Islet precursor cell (in vitro differentiated cells): ENCODE measurements at regions not wholly inside any gene's neighbourhood (a gene's known extent, or its start where the extent isn't known, plus 50 kb on each side); places are given as distances from the start of the nearest gene placed in this dataset.

Source experiments
- DNase-seq: peaks from one replicate; pipeline ENCODE4 v3.0.0-alpha.2; 2018

DNA sequence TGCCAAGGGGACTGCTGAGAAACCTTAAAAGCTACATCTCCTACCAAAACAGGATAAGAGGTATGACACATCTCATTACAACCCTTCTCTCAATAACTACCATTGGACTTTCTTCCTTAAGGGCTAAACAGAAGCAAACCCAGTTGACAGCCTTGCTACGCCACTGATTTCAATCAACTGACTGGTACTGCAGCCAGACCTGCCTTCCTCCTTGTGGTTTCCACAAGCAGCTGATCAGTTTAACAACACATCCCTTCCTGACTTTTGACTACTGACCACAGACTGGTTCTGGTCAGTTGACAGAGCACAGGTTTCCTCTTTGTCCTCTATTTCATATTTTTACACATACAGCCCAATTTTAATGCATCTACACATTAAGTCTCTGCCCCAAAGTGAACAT, 108.8 kb downstream of the ADAMTS1 start:
- peak; percentile 77 for DNase-seq

DNA sequence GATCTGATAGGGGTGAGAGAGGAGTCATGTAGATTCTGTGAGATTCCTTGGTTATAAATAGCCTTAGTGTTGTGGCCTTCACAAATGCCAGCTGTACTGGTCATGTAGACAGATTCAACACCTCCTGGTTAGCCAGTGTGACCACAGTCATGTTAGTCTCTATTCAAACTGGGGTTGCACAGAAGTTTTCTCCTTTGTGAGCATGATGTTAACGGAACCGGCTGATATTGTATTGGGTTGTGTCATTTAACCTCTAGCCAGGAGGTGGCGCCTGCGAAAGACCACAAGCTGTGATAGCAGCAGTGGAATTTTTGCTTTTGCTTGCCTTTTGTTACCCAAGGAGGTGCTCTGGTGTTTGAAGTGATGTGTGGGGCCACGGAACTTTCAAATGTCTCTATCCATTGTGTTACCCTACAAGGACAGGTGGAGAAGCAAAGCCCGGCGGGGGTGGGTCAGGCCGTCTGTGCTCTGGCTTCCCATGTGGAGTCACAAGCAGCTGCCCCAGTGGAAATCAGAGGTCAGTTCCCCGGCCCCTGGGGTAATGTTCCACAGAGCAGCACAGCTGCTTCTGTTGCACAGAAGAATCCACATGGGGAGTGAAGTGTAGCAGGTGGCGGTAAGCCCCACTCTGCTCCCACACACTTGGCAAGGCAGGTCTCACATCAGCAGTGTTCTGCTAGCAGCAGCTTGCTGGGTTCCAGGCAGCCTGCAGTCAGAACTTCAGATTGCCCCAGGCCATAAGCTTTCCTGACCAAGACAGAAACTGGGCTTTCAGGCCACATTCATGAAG, 112.6 kb downstream of the ADAMTS1 start:
- DNase-seq: peak; percentile 69

DNA sequence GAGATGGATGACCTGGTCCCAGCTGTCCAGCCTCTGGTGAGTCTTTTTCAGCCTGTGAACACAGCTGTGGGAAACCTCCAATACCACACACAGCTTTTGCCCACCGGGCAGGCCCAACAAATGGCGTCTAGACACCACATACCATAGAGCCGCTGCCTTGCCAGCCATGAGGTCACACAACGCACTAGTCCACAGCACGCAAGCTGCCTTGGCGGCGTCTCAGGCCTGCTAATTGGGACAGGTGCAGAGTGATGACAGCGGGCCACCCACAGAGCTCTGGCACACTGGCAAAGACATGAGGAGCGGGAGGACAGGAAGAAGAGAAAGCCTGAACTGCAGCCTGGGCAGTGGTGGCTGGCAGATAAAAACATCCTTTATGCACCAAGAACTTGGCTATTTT, 125.5 kb downstream of the ADAMTS1 start:
- no peak for DNase-seq

DNA sequence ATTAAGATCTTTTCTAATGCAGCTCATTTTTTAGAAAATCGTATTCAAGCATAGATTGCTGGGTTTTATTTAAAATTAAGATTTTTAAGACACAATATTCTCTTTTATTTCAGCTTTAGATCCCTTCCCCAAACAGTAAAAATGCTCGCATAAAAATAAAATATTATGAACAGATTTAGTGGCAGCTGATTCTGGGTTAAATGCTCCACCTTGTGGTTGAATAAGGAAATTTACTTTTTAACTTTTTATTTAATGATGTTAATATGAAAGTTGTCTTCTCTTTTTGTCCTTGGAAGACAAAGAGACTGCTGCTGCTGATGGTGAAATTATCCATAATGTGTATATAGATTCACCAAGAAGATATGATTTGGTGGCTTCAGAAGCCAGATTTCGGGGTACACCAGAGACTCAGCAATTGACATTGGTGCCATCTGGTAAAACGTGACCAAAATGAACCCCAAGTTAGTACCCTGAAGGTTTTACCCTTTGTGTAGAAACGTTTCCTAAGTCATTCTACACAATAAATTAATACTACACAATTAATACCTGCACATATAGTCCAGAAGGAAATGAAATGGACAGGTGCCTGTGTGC, 128.0 kb downstream of the ADAMTS1 start:
- DNase-seq: no peak

DNA sequence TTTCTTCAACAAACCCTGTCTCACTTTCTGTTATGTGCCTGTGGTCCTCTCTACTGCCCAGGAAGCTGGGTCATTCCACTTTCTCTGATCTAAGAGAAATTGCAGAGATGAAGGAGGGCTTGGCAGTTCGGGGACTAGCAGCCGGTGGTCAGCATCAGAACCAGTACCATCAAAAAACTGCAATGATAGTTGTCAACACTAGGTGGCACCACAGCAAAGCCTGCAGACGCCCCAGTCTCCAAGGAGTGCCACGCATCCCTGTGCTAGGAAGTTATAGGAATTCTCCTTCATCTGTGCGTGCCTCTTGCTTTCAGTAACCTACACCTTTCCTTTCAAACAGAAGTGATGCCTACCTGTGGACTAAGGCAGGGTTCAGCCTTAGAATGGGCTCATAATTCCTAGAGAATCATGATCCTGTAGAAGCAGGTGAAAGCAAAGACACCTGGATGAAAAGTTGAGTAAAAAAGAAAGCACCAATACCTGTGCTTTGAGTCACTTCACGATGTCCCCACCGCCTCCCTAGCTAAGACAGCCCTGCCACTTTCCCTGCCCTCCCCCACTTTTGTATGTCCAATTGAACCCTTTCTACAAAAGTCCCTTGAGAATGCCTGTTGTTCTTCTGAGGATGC, 129.2 kb downstream of the ADAMTS1 start:
- peak; percentile 77 for DNase-seq

DNA sequence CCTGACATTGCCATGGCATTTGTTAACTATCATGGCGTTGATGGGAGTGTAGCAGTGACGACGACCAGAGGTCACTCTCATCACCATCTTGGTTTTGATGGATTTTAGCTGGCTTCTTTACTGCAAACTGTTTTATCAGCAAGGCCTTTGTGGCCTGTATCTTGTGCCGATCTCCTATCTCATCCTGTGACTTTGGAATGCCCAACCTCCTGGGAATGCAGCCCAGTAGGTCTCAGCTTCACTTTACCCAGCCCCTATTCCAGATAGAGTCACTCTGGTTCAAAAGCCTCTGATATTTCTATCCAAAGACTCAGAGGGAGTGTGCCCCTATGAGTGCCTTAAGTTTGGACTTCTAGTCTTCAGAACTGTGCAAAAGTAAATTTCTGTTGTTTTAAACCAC, 130.1 kb downstream of the ADAMTS1 start:
- peak; percentile 69 for DNase-seq

DNA sequence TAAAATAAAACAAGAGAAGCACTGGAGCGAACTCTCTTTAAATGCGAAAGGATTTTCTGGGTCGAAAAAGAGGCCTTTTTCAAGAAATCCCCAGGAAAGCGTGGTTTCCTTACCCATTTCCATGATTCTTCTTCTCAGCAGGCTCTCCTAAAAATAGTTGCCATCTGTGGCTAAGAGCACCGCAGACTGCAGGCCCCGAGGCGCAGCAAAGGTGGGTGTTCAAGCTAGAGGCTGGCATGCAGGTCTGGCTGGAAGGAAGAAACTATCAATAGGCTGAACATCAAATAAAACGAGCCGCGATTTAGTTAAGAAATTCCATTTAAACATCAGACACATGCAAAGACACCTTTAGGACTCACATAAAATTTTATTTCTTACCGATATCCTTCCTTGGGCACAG, 135.1 kb downstream of the ADAMTS1 start:
- DNase-seq: no peak

DNA sequence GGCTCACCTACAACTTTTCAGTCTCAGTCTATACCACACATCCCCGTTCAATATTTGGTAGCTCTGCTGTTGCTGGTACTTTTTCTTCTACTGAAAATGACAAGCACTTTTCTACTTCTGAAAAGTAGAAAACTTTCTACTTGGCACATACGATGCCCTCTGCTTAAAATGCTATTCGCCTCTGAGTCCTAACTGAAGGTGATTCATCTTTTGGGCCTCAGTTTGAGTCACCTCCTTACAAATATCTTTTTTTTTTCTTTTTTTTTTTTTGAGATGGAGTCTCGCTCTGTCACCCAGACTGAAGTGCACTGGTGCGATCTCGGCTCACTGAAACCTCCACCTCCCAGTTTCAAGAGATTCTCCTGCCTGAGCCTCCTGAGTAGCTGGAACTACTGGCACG, 136.0 kb upstream of the CYYR1 start:
- DNase-seq: no peak

DNA sequence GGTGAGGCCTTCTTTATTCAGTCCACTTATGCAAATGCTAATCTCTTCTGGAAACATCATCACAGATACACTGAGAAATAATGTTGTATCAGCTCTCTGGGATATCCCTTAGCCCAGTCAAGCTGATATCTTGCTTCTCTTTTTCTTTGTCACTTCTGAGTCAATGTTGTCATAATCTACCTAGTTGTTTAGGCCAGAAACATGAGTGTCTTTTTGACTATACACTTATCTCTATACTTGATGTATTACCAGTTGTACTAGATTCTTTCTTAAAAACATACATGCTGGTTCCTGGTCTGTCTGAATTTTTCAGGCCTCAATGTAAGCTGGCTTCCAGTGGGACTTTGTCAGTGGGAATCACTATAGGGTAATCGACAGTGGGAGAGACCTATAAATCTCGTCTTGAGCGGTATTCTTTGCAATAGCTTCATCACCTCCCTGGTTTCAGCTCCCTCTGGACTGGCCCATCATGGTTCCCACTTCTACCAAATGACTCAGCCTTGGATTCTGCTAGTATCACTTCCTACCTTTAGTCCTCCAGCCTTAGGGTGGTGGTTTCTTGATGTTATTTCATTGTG, 135.2 kb upstream of the CYYR1 start:
- no peak for DNase-seq

DNA sequence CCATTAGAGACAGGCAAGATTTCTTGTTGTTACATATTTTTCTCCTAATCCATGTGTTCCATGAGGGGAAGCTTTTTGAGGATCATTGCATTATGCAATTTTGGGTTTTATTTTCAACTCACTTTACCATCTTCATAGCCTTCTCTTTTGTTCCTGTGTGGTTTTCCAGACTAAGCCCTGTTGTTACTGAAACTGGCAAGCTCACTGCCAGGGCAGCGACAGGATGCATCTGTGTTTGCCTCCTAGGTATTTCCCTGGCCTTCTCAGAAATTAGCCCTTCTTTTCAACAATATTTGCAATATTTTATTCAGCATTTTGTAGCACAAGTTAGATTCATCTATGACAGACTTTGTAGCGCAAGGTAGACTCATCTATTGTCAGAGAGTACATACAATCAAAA, 134.2 kb upstream of the CYYR1 start:
- DNase-seq: no peak

DNA sequence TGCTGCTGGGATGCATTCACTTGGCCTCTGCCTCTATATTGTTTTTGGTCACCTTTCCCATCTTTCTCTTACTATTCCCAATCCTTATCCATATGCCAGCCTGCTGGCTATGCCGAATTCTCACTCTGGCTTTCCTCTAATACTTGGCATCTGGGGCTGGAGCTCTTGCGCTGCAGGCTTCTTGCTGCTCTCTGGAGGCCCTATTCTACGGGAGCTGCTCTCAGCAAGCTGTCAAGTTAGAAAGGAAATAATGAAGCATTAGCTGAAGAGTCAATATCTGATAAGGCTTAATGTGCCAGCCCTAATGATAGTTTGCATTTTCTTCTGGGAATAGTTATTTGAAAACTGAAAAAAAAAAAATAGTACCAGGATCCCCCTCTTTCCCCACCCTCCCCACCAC, 125.3 kb upstream of the CYYR1 start:
- DNase-seq: no peak

DNA sequence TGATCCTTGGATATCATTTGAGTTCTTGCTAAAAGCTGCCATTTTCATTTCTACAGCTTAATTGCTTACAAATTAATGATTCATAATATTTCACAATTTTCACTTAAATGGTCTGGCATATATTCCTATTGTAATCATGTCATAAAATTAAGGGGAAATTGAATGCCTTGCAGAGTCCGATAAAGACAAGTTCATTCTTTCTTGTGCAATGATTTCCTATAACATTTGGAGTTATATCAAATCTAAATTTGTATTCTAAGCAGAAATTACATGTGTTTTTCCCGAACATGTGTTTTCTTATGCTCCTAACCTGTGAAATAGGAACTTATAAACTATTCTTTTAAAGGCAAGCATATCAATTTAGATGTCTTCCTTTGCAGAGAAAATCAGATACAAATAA, 118.3 kb upstream of the CYYR1 start:
- no peak for DNase-seq

DNA sequence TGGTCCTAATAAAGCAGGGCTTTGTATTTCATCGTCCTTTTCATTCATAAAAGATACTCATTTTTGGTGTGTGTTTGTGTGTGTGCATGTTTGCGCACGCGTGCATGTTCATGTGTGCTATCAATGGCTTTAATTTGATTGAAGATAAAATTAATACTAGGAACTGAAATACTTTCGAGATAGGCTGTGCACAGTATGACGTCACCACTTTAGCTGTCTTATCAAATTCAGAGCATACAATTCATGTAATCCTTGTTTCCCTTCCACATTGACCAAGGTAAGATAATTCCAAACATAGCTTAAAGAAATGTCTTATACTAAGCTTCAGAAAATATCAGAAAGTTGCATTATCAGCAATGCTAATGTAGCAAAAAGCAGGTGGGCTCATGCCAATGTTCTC, 113.6 kb upstream of the CYYR1 start:
- DNase-seq: no peak

DNA sequence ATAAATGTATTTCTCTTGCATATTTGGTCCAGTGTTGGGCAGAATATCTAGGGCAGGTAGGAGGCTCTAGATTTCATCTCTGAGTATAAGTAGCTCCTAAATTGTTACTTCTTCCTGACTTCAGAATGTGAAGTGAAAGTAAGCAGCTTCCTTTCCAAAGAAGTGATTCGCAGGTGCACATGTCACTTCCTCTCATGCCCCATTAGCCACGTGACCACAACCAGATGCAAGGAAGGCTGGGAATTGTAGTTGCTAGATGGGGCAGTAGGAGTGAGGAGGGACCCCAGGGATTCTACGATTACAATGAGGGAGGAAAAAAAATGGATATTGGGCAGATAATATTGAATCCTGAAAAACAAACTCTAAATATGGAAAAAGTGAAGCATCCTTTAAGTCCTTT, 113.2 kb upstream of the CYYR1 start:
- DNase-seq: no peak

DNA sequence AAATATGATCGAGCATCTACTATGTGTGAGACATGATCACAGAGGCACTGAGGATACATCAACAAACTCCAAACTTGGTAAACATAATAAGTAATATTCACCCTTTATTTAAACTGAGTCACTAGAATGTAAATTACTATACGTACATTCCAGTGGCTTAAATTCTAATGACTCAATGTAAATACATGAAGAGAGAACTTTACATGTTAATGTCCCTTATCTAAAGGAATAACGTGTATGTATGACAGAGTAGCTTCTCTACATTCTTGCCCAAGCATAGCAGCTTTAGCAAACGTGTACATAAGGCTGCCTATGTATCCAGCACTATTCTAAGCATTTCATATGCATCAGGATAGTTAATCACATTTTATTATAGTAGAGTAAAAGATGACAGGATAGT, 111.8 kb upstream of the CYYR1 start:
- no peak for DNase-seq

DNA sequence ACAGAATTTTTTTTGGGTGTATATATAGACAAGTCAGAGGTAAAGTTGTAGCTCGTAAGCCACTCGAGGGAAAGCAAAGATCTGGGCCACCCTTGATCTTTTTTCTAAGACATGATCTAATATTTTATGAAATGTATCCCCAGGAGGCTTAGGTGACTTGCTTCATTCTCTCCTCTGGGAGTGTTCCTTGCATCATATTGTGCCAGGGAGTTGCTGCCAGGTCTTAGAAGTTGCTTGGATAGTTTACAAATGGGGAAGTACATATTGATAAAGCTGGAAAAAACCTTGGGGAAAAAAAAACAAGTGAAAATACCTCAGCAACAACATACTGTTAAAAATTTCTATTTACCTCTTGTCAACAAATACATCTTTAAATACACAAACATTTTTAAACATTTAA, 110.9 kb upstream of the CYYR1 start:
- no peak for DNase-seq

DNA sequence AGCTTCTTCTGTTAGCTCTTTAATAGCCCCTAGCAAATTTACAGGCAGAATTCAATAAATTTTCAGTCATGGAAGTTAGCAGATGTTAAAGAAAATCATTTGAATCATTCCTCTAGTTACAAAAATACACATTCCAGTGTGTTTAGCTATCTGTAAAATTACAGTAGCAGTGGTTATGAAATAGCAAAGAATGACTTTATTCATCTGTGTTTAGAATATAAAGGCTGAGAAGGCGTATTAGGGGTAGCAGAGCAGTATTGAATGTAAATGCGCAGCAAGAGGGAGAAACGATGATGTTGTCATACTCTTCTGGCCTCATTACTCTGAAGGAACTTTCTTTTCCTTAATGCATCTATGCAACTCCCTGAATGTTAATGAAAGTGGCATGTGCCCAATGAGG, 106.2 kb upstream of the CYYR1 start:
- DNase-seq: no peak

DNA sequence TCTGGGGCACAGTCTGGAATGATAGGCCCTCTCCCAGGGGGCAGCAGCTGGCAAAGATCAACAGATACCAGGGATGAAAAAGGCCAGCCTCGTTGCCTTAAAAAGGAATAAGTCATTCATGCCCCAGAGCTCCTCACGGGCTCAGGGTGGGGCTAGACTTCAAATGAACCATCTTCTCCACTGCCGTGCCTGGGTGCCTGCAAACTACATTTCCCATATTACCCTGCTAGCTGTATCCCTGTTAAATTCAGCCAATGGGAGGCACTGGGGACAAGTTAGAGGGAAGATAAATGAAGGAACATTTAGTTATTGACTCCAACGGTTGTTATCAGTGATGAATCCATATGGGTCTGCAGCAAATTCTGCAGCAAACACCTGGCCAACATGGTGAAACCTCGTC, 101.2 kb upstream of the CYYR1 start:
- no peak for DNase-seq

DNA sequence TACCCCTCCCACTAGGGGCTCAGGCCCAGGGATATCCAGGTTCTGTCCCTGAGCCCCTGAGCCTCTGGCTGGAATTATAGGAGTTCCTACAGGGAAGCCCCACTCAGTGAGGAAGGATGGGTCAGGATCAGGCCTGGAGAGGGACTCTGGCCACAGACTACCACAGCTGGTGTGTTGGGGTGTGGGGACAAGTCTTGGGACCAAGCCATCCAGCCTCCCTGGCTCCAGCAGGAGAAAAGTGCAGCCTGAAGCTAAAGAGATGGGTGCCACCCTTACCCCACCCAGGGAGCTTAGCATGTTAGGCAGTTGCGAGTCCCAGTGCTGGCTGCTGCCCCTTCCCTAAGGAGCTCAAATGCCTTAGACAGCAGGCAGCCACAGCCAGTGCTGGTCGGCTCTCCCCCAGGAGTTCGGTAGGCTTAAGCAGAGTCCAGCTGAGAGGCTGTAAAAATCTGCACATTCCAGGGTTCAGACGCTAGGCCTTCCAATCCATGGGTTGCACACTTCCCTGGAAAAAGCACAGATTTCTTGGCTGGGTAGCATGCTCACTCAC, 96.2 kb upstream of the CYYR1 start:
- DNase-seq: no peak

DNA sequence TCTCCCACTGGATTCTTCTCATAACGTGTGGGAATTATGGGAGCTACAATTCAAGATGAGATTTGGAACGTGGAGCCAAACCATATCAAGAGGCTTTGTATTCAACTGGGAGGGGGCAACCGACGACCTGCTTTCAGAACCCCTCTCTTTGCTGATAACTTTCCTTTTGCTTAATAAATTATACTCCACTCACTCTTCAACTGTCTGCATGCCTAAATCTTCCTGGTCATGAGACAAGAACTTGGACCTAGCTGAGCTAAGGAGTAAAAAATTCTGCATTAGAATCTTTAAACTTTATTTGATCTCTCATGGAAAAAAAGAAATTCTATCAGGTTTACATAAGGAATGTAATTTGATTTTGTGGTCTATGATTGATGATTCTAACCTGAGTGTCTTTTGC, 86.7 kb upstream of the CYYR1 start:
- no peak for DNase-seq

DNA sequence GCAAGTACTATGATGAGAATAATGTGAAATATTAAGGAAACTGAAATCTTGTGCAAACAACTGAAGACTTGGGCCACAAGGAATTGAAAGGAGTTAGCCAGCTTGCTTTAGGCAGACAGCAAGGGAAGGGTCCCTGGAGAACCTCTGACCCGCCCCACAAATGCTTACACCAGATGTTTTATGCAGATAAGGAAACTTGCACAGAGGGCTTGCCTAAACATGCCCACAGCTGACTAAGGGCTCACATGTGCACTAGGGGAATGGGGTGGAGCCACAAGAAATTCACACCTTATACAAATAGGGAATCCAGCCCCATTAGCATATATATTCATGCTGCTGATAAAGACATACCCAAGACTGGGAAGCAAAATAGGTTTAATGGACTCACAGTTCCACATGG, 86.1 kb upstream of the CYYR1 start:
- DNase-seq: no peak

DNA sequence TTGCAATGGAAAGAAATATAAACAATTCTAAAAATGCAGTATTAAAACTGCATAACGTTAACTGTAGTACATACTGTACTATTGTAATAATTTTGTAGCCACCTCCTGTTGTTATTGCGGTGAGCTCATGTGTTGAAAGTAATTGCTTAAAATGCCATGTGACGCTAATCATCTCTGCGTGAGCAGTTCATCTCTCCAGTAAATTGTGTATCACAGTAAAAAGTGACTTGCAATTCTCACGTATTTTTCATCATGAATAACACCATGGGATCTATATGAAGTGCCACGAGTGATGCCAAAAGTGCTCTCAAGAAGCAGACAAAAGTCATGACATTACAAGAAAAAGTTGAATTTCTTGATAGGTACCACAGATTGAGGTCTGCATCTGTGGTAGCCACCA, 82.4 kb upstream of the CYYR1 start:
- DNase-seq: no peak

DNA sequence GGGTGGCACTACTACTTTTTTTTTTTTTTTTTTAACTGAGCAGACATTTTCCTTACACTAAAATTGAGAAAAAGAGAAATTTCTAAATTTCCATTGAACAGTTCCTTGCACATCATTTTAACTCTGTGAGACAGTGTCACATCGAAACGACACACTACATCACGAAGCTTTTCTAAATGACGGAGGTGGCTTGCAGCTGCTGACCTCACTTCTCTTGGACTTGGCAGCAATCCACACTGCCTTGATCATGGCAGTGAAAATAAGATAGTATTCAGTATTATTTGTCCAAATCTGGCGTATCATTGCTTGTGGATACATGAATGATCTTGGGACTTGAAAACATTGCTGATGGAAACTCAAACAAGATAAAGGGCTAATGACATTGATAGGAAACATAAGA, 80.3 kb upstream of the CYYR1 start:
- DNase-seq: no peak

DNA sequence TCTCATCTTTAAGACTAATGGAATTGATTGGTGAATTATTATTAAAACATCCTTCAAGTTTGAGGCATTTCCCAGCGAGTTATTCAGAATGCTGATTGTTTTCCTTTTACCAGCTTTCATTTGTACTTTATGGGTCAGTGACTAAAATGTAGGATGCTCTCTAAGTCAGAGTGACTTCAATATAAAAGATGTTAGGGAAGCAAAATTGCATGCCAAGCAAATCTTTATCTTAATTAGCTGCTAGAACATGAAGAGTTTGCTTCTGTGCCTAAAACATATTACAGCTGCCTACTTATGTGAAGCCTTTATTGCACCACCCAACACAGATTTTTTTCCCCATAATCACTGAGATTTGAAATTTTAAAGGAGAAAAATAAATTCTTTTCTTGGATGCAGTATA, 79.8 kb upstream of the CYYR1 start:
- DNase-seq: no peak
